ENCODE measurements at regions not wholly inside any gene's neighbourhood (a gene's known extent, or its start where the extent isn't known, plus 50 kb on each side); places are given as distances from the start of the nearest gene placed in this dataset.

DNA sequence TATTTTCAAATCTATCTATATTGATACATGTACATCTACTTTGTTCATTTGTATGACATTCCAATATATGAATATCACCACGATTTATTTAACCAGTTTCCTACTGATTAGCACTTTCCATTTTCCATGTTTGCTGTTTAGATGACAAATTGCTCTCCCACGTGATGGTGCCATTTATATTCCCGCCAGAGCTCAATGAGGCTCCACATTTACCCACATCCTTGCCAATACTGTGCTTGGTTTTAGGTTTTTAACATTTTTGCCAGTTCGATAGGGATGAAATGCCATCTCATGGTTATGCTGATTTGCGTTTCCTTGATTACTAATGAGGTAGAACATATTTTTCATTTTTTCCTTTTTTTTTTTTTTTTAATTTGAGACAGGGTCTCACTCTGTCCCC, 86.7 kb upstream of the TRIM2 start:
- 83 to 88% methylated on average over 5 of the region's 5 CpGs for WGBS, 2 donors
- DNase-seq = no peak
- no peaks in the 10 kb centered on the region for H3K27me3 ChIP-seq
- H3K4me1 ChIP-seq = peaks cover 0 to 30% (median 23%) of the 10 kb centered on the region in 4 donors
- H3K4me3 ChIP-seq = no peak overlapping the region
- intact Hi-C loops (cut with DNase I) = loop anchor here (10.0 kb wide), 1 partner anchor 333 kb away; no protein-coding TSS in a partner anchor
- TF ChIP-seq POLR2AphosphoS5 (IDR thresholded peaks at IDR 0.05) = no peak
- no peak for TF ChIP-seq POLR2A (IDR thresholded peaks at IDR 0.05)
- TF ChIP-seq, protein P1, sequence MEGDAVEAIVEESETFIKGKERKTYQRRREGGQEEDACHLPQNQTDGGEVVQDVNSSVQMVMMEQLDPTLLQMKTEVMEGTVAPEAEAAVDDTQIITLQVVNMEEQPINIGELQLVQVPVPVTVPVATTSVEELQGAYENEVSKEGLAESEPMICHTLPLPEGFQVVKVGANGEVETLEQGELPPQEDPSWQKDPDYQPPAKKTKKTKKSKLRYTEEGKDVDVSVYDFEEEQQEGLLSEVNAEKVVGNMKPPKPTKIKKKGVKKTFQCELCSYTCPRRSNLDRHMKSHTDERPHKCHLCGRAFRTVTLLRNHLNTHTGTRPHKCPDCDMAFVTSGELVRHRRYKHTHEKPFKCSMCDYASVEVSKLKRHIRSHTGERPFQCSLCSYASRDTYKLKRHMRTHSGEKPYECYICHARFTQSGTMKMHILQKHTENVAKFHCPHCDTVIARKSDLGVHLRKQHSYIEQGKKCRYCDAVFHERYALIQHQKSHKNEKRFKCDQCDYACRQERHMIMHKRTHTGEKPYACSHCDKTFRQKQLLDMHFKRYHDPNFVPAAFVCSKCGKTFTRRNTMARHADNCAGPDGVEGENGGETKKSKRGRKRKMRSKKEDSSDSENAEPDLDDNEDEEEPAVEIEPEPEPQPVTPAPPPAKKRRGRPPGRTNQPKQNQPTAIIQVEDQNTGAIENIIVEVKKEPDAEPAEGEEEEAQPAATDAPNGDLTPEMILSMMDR (IDR thresholded peaks at IDR 0.05) = no peak
- no peak for TF ChIP-seq EP300 (IDR thresholded peaks at IDR 0.05)
- H3K27ac ChIP-seq = no peak overlapping the region
- no peaks in the 10 kb centered on the region for H3K9me3 ChIP-seq
- H3K36me3 ChIP-seq = no peaks in the 10 kb centered on the region

DNA sequence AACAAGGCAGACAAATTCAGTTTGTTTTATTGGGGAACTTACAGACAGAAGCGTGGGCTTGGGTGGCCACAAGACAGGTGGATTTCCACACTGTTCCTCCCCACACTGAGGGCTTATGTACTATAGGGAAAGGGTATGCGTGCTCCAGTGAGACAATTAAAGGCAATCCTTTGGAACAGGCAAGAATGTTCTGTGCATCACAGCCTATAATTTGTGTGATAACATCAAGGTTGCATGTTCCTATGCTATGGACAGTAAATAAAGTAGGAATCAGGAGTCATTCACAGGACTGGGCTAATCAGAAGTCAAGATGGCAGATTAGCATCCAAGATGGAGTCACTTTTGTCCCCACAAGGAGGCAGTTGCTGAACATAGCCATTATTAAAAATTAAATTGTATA, 84.6 kb upstream of the TRIM2 start:
- intact Hi-C loops (cut with DNase I) = loop anchor here (10.0 kb wide), 2 partner anchors 335 to 345 kb away; partner anchors contain the start of gene TMEM131L
- Histone ChIP-seq H3K27ac (no peak overlapping the region), H3K4me3 (no peak overlapping the region), H3K4me1 (peaks cover 0 to 37% (median 27%) of the 10 kb centered on the region in 4 donors), H3K9me3 (no peaks in the 10 kb centered on the region), H3K27me3 (no peaks in the 10 kb centered on the region), H3K36me3 (no peaks in the 10 kb centered on the region)
- TF ChIP-seq, protein P1 (IDR thresholded peaks at IDR 0.05) = no peak
- no peak for TF ChIP-seq EP300 (IDR thresholded peaks at IDR 0.05)
- TF ChIP-seq POLR2AphosphoS5 (IDR thresholded peaks at IDR 0.05) = no peak
- TF ChIP-seq POLR2A (IDR thresholded peaks at IDR 0.05) = no peak
- 88 to 94% methylated on average over 2 of the region's 2 CpGs for WGBS, 2 donors
- peak; percentile 4 for DNase-seq

DNA sequence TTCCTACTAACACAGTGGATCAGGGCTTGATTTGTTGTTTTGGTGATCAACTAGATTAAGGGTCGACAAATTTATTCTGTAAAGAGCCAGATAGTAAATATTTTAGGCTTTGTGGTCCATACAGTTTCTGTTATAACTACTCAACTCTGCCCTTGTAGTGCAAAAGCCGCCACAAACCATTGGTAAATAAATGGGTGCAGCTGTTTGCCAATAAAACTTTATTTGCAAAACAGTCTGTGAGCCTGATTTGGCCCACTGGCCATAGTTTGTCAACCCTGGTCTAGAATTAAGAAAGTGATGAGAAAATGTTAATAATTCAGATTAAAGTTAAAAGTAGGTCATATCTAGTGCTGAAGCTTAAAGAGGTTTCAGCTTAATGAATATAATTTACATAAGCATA, 84.0 kb upstream of the TRIM2 start:
- intact Hi-C loops (cut with DNase I) = loop anchor here (10.0 kb wide), 1 partner anchor 345 kb away; the partner anchor contains the start of gene TMEM131L
- Histone ChIP-seq H3K9me3 (no peaks in the 10 kb centered on the region), H3K4me3 (no peak overlapping the region), H3K4me1 (peaks cover 0 to 32% (median 23%) of the 10 kb centered on the region in 4 donors), H3K36me3 (no peaks in the 10 kb centered on the region), H3K27me3 (no peaks in the 10 kb centered on the region), H3K27ac (no peak overlapping the region)
- TF ChIP-seq POLR2A (IDR thresholded peaks at IDR 0.05) (no peak), EP300 (IDR thresholded peaks at IDR 0.05) (no peak), POLR2AphosphoS5 (IDR thresholded peaks at IDR 0.05) (no peak)
- TF ChIP-seq, protein P1 (IDR thresholded peaks at IDR 0.05) = no peak
- DNase-seq = peak; percentile 21
- WGBS, 2 donors = 77 to 88% methylated on average over 2 of the region's 2 CpGs

DNA sequence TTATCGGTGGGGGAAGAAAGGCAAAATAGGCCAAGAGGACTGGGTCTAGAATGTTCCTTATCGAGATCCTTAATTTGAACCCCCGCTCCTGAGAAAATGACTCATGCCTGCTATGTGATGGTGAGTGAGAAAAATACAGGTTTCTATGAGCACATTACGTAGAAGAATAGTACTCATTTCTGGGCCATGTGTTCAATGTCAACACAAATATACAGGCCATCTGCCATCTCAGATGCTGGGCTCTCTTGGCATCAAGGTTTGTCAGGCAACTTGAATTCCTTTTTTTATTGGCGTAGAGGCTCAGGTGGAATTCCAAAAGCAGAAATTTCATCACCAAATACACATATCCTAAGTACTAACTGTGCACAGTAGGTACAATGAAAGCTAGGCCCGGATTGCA, 81.4 kb upstream of the TRIM2 start:
- intact Hi-C loops (cut with DNase I) = loop anchor here (10.0 kb wide), 1 partner anchor 342 kb away; the partner anchor contains the start of gene TMEM131L
- Histone ChIP-seq H3K27ac (peak overlapping the region in 3 of 4 donors; percentile 38 to 56 (median 40)), H3K36me3 (no peaks in the 10 kb centered on the region), H3K9me3 (no peaks in the 10 kb centered on the region), H3K27me3 (no peaks in the 10 kb centered on the region), H3K4me1 (peaks cover 0 to 24% (median 10%) of the 10 kb centered on the region in 4 donors), H3K4me3 (no peak overlapping the region)
- no peak for DNase-seq
- TF ChIP-seq EP300 (IDR thresholded peaks at IDR 0.05) (no peak), POLR2A (IDR thresholded peaks at IDR 0.05) (no peak), POLR2AphosphoS5 (IDR thresholded peaks at IDR 0.05) (peak in 3 of 4 donors; percentile 14 to 46 (median 22))
- TF ChIP-seq, protein P1 (IDR thresholded peaks at IDR 0.05) = no peak
- 85 to 92% methylated on average over 6 of the region's 6 CpGs for WGBS, 2 donors

DNA sequence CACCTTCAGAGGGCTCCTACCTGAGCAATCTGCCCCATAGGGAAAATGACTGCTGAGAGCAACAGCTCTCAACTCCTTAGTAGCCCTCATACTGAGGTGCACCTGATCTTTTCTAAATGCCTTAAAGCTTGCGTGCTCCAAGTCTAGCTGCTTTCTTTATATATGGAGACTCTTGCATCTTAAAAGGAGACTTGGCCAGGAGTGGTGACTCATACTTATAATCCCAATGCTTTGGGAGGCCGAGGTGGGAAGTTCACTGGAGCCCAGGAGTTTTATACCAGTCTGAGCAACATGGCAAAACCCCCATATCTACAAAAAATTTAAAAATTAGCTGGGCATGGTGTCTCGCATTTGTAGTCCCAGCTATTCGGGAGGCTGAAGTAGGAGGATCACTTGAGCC, 78.1 kb upstream of the TRIM2 start:
- no peaks in the 10 kb centered on the region for H3K9me3 ChIP-seq
- WGBS, 2 donors = 91 to 94% methylated on average over 4 of the region's 4 CpGs
- intact Hi-C loops (cut with DNase I) = loop anchor here (2.0 to 10.0 kb wide), 2 partner anchors 279 to 339 kb away; partner anchors contain the start of gene TMEM131L
- H3K36me3 ChIP-seq = no peaks in the 10 kb centered on the region
- no peak overlapping the region for H3K4me3 ChIP-seq
- peaks cover 0 to 25% (median 10%) of the 10 kb centered on the region in 4 donors for H3K4me1 ChIP-seq
- no peaks in the 10 kb centered on the region for H3K27me3 ChIP-seq
- TF ChIP-seq EP300 (IDR thresholded peaks at IDR 0.05) = no peak
- no peak for TF ChIP-seq POLR2AphosphoS5 (IDR thresholded peaks at IDR 0.05)
- TF ChIP-seq POLR2A (IDR thresholded peaks at IDR 0.05) = no peak
- TF ChIP-seq, protein P1 (IDR thresholded peaks at IDR 0.05) = no peak
- no peak for DNase-seq
- H3K27ac ChIP-seq = no peak overlapping the region
